Right renal pelvis (tissue), 4 donors: ENCODE measurements at regions not wholly inside any gene's neighbourhood (a gene's known extent, or its start where the extent isn't known, plus 50 kb on each side); places are given as distances from the start of the nearest gene placed in this dataset.
A peak's percentile ranks its signal among the peaks of the same experiment; 100 is the strongest.
"Not testable (repeated sequence)": the region's sequence is repeated elsewhere in the genome, so short reads cannot be mapped to it uniquely, and the experiment has no call there.

ENCODE experiments used
- DNase-seq, 4 donors: peaks; one replicate each; pipeline ENCODE4 v3.0.0-alpha.2; 2013; ENCODE audit warnings: low read depth in 4 of 4, low spot score in 3 of 4, missing footprints in 1 of 4

GRCh38 chr10:130932326-130933007 lies 379.1 kb downstream of the TCERG1L start:
- no peak for DNase-seq

- DNase-seq: no peak
Measured at GRCh38 chr10:130933008-130933390, 378.5 kb downstream of the TCERG1L start.

- no peak for DNase-seq
Measured at GRCh38 chr10:130934293-130935127, 377.0 kb downstream of the TCERG1L start.

GRCh38 chr10:130935128-130935439 lies 376.4 kb downstream of the TCERG1L start:
- no peak for DNase-seq

GRCh38 chr10:130935897-130936550 lies 375.5 kb downstream of the TCERG1L start:
- DNase-seq: no peak

GRCh38 chr10:130936851-130937250 lies 374.7 kb downstream of the TCERG1L start:
- peak in 1 of 4 donors; percentile 19 for DNase-seq

- DNase-seq: no peak
Measured at GRCh38 chr10:130938051-130938450, 373.5 kb downstream of the TCERG1L start.

- DNase-seq: not testable (repeated sequence)
Measured at GRCh38 chr10:130938891-130939290, 372.6 kb downstream of the TCERG1L start.

GRCh38 chr10:130941886-130942285 lies 369.6 kb downstream of the TCERG1L start:
- DNase-seq: no peak

GRCh38 chr10:130952086-130952485 lies 359.4 kb downstream of the TCERG1L start:
- no peak for DNase-seq

- DNase-seq: no peak
Measured at GRCh38 chr10:130954326-130954905, 357.1 kb downstream of the TCERG1L start.

GRCh38 chr10:130956251-130956650 lies 355.3 kb downstream of the TCERG1L start:
- no peak for DNase-seq

- no peak for DNase-seq
Measured at GRCh38 chr10:130957423-130957822, 354.1 kb downstream of the TCERG1L start.

GRCh38 chr10:130958003-130958402 lies 353.5 kb downstream of the TCERG1L start:
- no peak for DNase-seq

GRCh38 chr10:130958981-130959751 lies 352.4 kb downstream of the TCERG1L start:
- DNase-seq: no peak

GRCh38 chr10:130959752-130960195 lies 351.7 kb downstream of the TCERG1L start:
- no peak for DNase-seq

GRCh38 chr10:130960531-130960930 lies 351.0 kb downstream of the TCERG1L start:
- no peak for DNase-seq

GRCh38 chr10:130961506-130962239 lies 349.8 kb downstream of the TCERG1L start:
- no peak for DNase-seq

GRCh38 chr10:130962240-130963051 lies 349.1 kb downstream of the TCERG1L start:
- no peak for DNase-seq
